ENCODE measurements at regions not wholly inside any gene's neighbourhood (a gene's known extent, or its start where the extent isn't known, plus 50 kb on each side); places are given as distances from the start of the nearest gene placed in this dataset.

- no peak for DNase-seq
- Histone ChIP-seq H3K36me3 (ENCODE audit: control insufficient read depth in 4 of 4, insufficient read depth in 4 of 4, low read length in 3 of 4) (no peaks in the 10 kb centered on the region), H3K27ac (ENCODE audit: insufficient read depth in 1 of 2, low read depth in 1 of 2, low read length in 2 of 2, poor library complexity in 1 of 2, severe bottlenecking in 2 of 2) (no peak overlapping the region), H3K4me3 (ENCODE audit: control insufficient read depth in 1 of 7, extremely low read depth in 1 of 7, insufficient read depth in 4 of 7, low read depth in 2 of 7, low read length in 6 of 7) (no peak overlapping the region), H3K27me3 (replicated peaks in 2 of 5; ENCODE audit: control insufficient read depth in 4 of 5, insufficient read depth in 5 of 5, low read length in 4 of 5) (peaks cover 0 to 2% (median 0%) of the 10 kb centered on the region in 5 experiments), H3K9me3 (ENCODE audit: control extremely low read depth in 1 of 5, control insufficient read depth in 4 of 5, insufficient read depth in 2 of 5, low read depth in 1 of 5, low read length in 4 of 5) (peaks cover 0 to 7% (median 0%) of the 10 kb centered on the region in 5 experiments), H3K4me1 (ENCODE audit: control extremely low read depth in 1 of 4, control insufficient read depth in 4 of 4, insufficient read depth in 4 of 4, low read length in 3 of 4) (no peaks in the 10 kb centered on the region)
- ChIA-PET POLR2A (no interaction called here), CTCF (no interaction called here)
These were observed 595.7 kb upstream of the HS6ST1 start for GRCh38 chr2:128914320-128914719.

GRCh38 chr2:128921751-128922150 lies 603.1 kb upstream of the HS6ST1 start:
- ChIA-PET CTCF (no interaction called here), POLR2A (no interaction called here)
- no peaks in the 10 kb centered on the region for H3K36me3 ChIP-seq (ENCODE audit: control insufficient read depth in 4 of 4, insufficient read depth in 4 of 4, low read length in 3 of 4)
- H3K9me3 ChIP-seq (ENCODE audit: control extremely low read depth in 1 of 5, control insufficient read depth in 4 of 5, insufficient read depth in 2 of 5, low read depth in 1 of 5, low read length in 4 of 5) = peaks cover 0 to 3% (median 0%) of the 10 kb centered on the region in 5 experiments
- no peak for DNase-seq
- H3K27me3 ChIP-seq (replicated peaks in 2 of 5; ENCODE audit: control insufficient read depth in 4 of 5, insufficient read depth in 5 of 5, low read length in 4 of 5) = peaks cover 0 to 7% (median 0%) of the 10 kb centered on the region in 5 experiments
- no peak overlapping the region for H3K27ac ChIP-seq (ENCODE audit: insufficient read depth in 1 of 2, low read depth in 1 of 2, low read length in 2 of 2, poor library complexity in 1 of 2, severe bottlenecking in 2 of 2)
- no peak overlapping the region for H3K4me3 ChIP-seq (ENCODE audit: control insufficient read depth in 1 of 7, extremely low read depth in 1 of 7, insufficient read depth in 4 of 7, low read depth in 2 of 7, low read length in 6 of 7)
- WGBS (ENCODE audit: insufficient coverage) = 92% methylated on average over 2 of the region's 2 CpGs
- no peaks in the 10 kb centered on the region for H3K4me1 ChIP-seq (ENCODE audit: control extremely low read depth in 1 of 4, control insufficient read depth in 4 of 4, insufficient read depth in 4 of 4, low read length in 3 of 4)

- Histone ChIP-seq H3K4me3 (ENCODE audit: control insufficient read depth in 1 of 7, extremely low read depth in 1 of 7, insufficient read depth in 4 of 7, low read depth in 2 of 7, low read length in 6 of 7) (no peak overlapping the region), H3K36me3 (ENCODE audit: control insufficient read depth in 4 of 4, insufficient read depth in 4 of 4, low read length in 3 of 4) (no peaks in the 10 kb centered on the region), H3K9me3 (ENCODE audit: control extremely low read depth in 1 of 5, control insufficient read depth in 4 of 5, insufficient read depth in 2 of 5, low read depth in 1 of 5, low read length in 4 of 5) (peaks cover 0 to 3% (median 0%) of the 10 kb centered on the region in 5 experiments), H3K27me3 (replicated peaks in 2 of 5; ENCODE audit: control insufficient read depth in 4 of 5, insufficient read depth in 5 of 5, low read length in 4 of 5) (peaks cover 0 to 7% (median 0%) of the 10 kb centered on the region in 5 experiments), H3K27ac (ENCODE audit: insufficient read depth in 1 of 2, low read depth in 1 of 2, low read length in 2 of 2, poor library complexity in 1 of 2, severe bottlenecking in 2 of 2) (no peak overlapping the region), H3K4me1 (ENCODE audit: control extremely low read depth in 1 of 4, control insufficient read depth in 4 of 4, insufficient read depth in 4 of 4, low read length in 3 of 4) (no peaks in the 10 kb centered on the region)
- DNase-seq = no peak
- POLR2A ChIA-PET = no interaction called here
- WGBS (ENCODE audit: insufficient coverage) = no CpG with 5 or more reads among the region's 2 CpGs
- CTCF ChIA-PET = no interaction called here
These were observed 603.5 kb upstream of the HS6ST1 start for GRCh38 chr2:128922154-128922553.

- Histone ChIP-seq H3K36me3 (ENCODE audit: control insufficient read depth in 4 of 4, insufficient read depth in 4 of 4, low read length in 3 of 4) (no peaks in the 10 kb centered on the region), H3K4me3 (ENCODE audit: control insufficient read depth in 1 of 7, extremely low read depth in 1 of 7, insufficient read depth in 4 of 7, low read depth in 2 of 7, low read length in 6 of 7) (no peak overlapping the region), H3K27ac (ENCODE audit: insufficient read depth in 1 of 2, low read depth in 1 of 2, low read length in 2 of 2, poor library complexity in 1 of 2, severe bottlenecking in 2 of 2) (no peak overlapping the region), H3K9me3 (ENCODE audit: control extremely low read depth in 1 of 5, control insufficient read depth in 4 of 5, insufficient read depth in 2 of 5, low read depth in 1 of 5, low read length in 4 of 5) (peaks cover 0 to 3% (median 0%) of the 10 kb centered on the region in 5 experiments), H3K27me3 (replicated peaks in 2 of 5; ENCODE audit: control insufficient read depth in 4 of 5, insufficient read depth in 5 of 5, low read length in 4 of 5) (peaks cover 0 to 5% (median 0%) of the 10 kb centered on the region in 5 experiments), H3K4me1 (ENCODE audit: control extremely low read depth in 1 of 4, control insufficient read depth in 4 of 4, insufficient read depth in 4 of 4, low read length in 3 of 4) (no peaks in the 10 kb centered on the region)
- no peak for DNase-seq
- POLR2A ChIA-PET = no interaction called here
- CTCF ChIA-PET = no interaction called here
These were observed 607.0 kb upstream of the HS6ST1 start for GRCh38 chr2:128925631-128926030.

GRCh38 chr2:128930101-128930500 lies 611.4 kb upstream of the HS6ST1 start:
- POLR2A ChIA-PET = no interaction called here

GRCh38 chr2:128940378-128940777 lies 621.7 kb upstream of the HS6ST1 start:
- ChIA-PET POLR2A (no interaction called here), CTCF (interaction anchor here (0.6 kb wide), 1 partner anchor 1319 kb away, joined by 3 read pairs; no protein-coding TSS in a partner anchor)
- Histone ChIP-seq H3K4me3 (ENCODE audit: control insufficient read depth in 1 of 7, extremely low read depth in 1 of 7, insufficient read depth in 4 of 7, low read depth in 2 of 7, low read length in 6 of 7) (no peak overlapping the region), H3K27me3 (replicated peaks in 2 of 5; ENCODE audit: control insufficient read depth in 4 of 5, insufficient read depth in 5 of 5, low read length in 4 of 5) (no peaks in the 10 kb centered on the region), H3K36me3 (ENCODE audit: control insufficient read depth in 4 of 4, insufficient read depth in 4 of 4, low read length in 3 of 4) (no peaks in the 10 kb centered on the region), H3K27ac (ENCODE audit: insufficient read depth in 1 of 2, low read depth in 1 of 2, low read length in 2 of 2, poor library complexity in 1 of 2, severe bottlenecking in 2 of 2) (no peak overlapping the region), H3K4me1 (ENCODE audit: control extremely low read depth in 1 of 4, control insufficient read depth in 4 of 4, insufficient read depth in 4 of 4, low read length in 3 of 4) (no peaks in the 10 kb centered on the region), H3K9me3 (ENCODE audit: control extremely low read depth in 1 of 5, control insufficient read depth in 4 of 5, insufficient read depth in 2 of 5, low read depth in 1 of 5, low read length in 4 of 5) (no peaks in the 10 kb centered on the region)
- 95% methylated on average over 8 of the region's 12 CpGs for WGBS (ENCODE audit: insufficient coverage)
- no peak for DNase-seq

More at GRCh38 chr2:128930101-128930500, 611.4 kb upstream of the HS6ST1 start:
- Histone ChIP-seq H3K27me3 (replicated peaks in 2 of 5; ENCODE audit: control insufficient read depth in 4 of 5, insufficient read depth in 5 of 5, low read length in 4 of 5) (no peaks in the 10 kb centered on the region), H3K9me3 (ENCODE audit: control extremely low read depth in 1 of 5, control insufficient read depth in 4 of 5, insufficient read depth in 2 of 5, low read depth in 1 of 5, low read length in 4 of 5) (peaks cover 0 to 3% (median 0%) of the 10 kb centered on the region in 5 experiments), H3K36me3 (ENCODE audit: control insufficient read depth in 4 of 4, insufficient read depth in 4 of 4, low read length in 3 of 4) (no peaks in the 10 kb centered on the region), H3K4me1 (ENCODE audit: control extremely low read depth in 1 of 4, control insufficient read depth in 4 of 4, insufficient read depth in 4 of 4, low read length in 3 of 4) (no peaks in the 10 kb centered on the region), H3K27ac (ENCODE audit: insufficient read depth in 1 of 2, low read depth in 1 of 2, low read length in 2 of 2, poor library complexity in 1 of 2, severe bottlenecking in 2 of 2) (no peak overlapping the region), H3K4me3 (ENCODE audit: control insufficient read depth in 1 of 7, extremely low read depth in 1 of 7, insufficient read depth in 4 of 7, low read depth in 2 of 7, low read length in 6 of 7) (no peak overlapping the region)
- CTCF ChIA-PET = no interaction called here
- WGBS (ENCODE audit: insufficient coverage) = no CpG with 5 or more reads among the region's 1 CpG
- no peak for DNase-seq

GRCh38 chr2:128941751-128942150 lies 623.1 kb upstream of the HS6ST1 start:
- CTCF ChIA-PET = no interaction called here
- Histone ChIP-seq H3K9me3 (ENCODE audit: control extremely low read depth in 1 of 5, control insufficient read depth in 4 of 5, insufficient read depth in 2 of 5, low read depth in 1 of 5, low read length in 4 of 5) (no peaks in the 10 kb centered on the region), H3K27ac (ENCODE audit: insufficient read depth in 1 of 2, low read depth in 1 of 2, low read length in 2 of 2, poor library complexity in 1 of 2, severe bottlenecking in 2 of 2) (no peak overlapping the region), H3K4me1 (ENCODE audit: control extremely low read depth in 1 of 4, control insufficient read depth in 4 of 4, insufficient read depth in 4 of 4, low read length in 3 of 4) (no peaks in the 10 kb centered on the region), H3K27me3 (replicated peaks in 2 of 5; ENCODE audit: control insufficient read depth in 4 of 5, insufficient read depth in 5 of 5, low read length in 4 of 5) (no peaks in the 10 kb centered on the region), H3K4me3 (ENCODE audit: control insufficient read depth in 1 of 7, extremely low read depth in 1 of 7, insufficient read depth in 4 of 7, low read depth in 2 of 7, low read length in 6 of 7) (no peak overlapping the region), H3K36me3 (ENCODE audit: control insufficient read depth in 4 of 4, insufficient read depth in 4 of 4, low read length in 3 of 4) (no peaks in the 10 kb centered on the region)
- no peak for DNase-seq
- no CpG with 5 or more reads among the region's 3 CpGs for WGBS (ENCODE audit: insufficient coverage)
- POLR2A ChIA-PET = no interaction called here
